Neural progenitor cell (in vitro differentiated cells): ENCODE measurements at regions not wholly inside any gene's neighbourhood (a gene's known extent, or its start where the extent isn't known, plus 50 kb on each side); places are given as distances from the start of the nearest gene placed in this dataset.

Source experiments
- DNase-seq: peaks from one replicate; pipeline ENCODE4 v3.0.0-alpha.2; 2016; ENCODE audit warnings: low spot score
- H2AFZ ChIP-seq: fragments of 200-600 bp; sonication (generic); replicated peaks from 2 replicates; pipeline ENCODE4 v1.6.1; 2016; ENCODE audit warnings: antibody characterized with exemption
- H3F3A ChIP-seq: fragments of 200-600 bp; sonication (generic); 2 replicates; pipeline ENCODE4 v1.6.1; 2016; ENCODE audit warnings: antibody characterized with exemption, low read depth
- H3K27ac ChIP-seq: fragments of 200-600 bp; sonication (generic); 2 replicates; pipeline ENCODE4 v1.5.1; 2016; ENCODE audit warnings: mild to moderate bottlenecking
- H3K27me3 ChIP-seq: fragments of 200-600 bp; sonication (generic); 2 replicates; pipeline ENCODE4 v1.6.1; 2016; ENCODE audit warnings: mild to moderate bottlenecking, moderate library complexity
- H3K36me3 ChIP-seq: fragments of 200-600 bp; sonication (generic); 2 replicates; pipeline ENCODE4 v1.5.1; 2016
- H3K4me1 ChIP-seq: fragments of 200-600 bp; sonication (generic); 2 replicates; pipeline ENCODE4 v1.6.1; 2016; ENCODE audit warnings: mixed run types
- H3K4me2 ChIP-seq: fragments of 200-600 bp; sonication (generic); 2 replicates; pipeline ENCODE4 v1.6.1; 2016
- H3K4me3 ChIP-seq: fragments of 200-600 bp; sonication (generic); 2 replicates; pipeline ENCODE4 v1.5.1; 2016
- H3K79me2 ChIP-seq: fragments of 200-600 bp; sonication (generic); 2 replicates; pipeline ENCODE4 v1.6.1; 2016; ENCODE audit warnings: low read depth
- H3K9ac ChIP-seq: fragments of 200-600 bp; sonication (generic); 2 replicates; pipeline ENCODE4 v1.6.1; 2016
- H3K9me3 ChIP-seq: fragments of 200-600 bp; sonication (generic); 2 replicates; pipeline ENCODE4 v1.5.1; 2016; ENCODE audit warnings: low read depth
- H4K20me1 ChIP-seq: fragments of 200-600 bp; sonication (generic); 2 replicates; pipeline ENCODE4 v1.6.1; 2016; ENCODE audit warnings: low read depth
- H3K27ac Mint-ChIP-seq: 3 replicates; pipeline ENCODE4 v1.8.0; 2021; ENCODE audit warnings: mixed read lengths
- H3K27me3 Mint-ChIP-seq: 2 replicates; pipeline ENCODE4 v1.8.0; 2022; ENCODE audit warnings: low read depth, mild to moderate bottlenecking, inconsistent platforms, moderate library complexity, mixed read lengths; ENCODE audit not compliant: insufficient read depth
- H3K36me3 Mint-ChIP-seq: 3 replicates; pipeline ENCODE4 v1.8.0; 2021; ENCODE audit warnings: mixed read lengths
- H3K4me1 Mint-ChIP-seq: 3 replicates; pipeline ENCODE4 v1.8.0; 2021; ENCODE audit warnings: mixed read lengths
- H3K4me3 Mint-ChIP-seq: 3 replicates; pipeline ENCODE4 v1.8.0; 2021; ENCODE audit warnings: mild to moderate bottlenecking, moderate library complexity, mixed read lengths
- H3K9me3 Mint-ChIP-seq: 3 replicates; pipeline ENCODE4 v1.8.0; 2020; ENCODE audit warnings: mixed read lengths
- EZH2 ChIP-seq: fragments of 200-600 bp; sonication (generic); IDR thresholded peaks from 2 replicates; pipeline ENCODE4 v1.6.1; 2017; ENCODE audit warnings: antibody characterized with exemption, mild to moderate bottlenecking, moderate library complexity
- EZH2phosphoT487 ChIP-seq: fragments of 200-600 bp; sonication (generic); IDR thresholded peaks from 2 replicates; pipeline ENCODE4 v1.6.1; 2017; ENCODE audit warnings: antibody characterized with exemption
- TF ChIP-seq, protein P1 (sequence below): fragments of 200-600 bp; sonication (generic); IDR thresholded peaks from 2 replicates; pipeline ENCODE4 v1.5.1; 2017; ENCODE audit warnings: antibody characterized with exemption, mild to moderate bottlenecking

DNA sequence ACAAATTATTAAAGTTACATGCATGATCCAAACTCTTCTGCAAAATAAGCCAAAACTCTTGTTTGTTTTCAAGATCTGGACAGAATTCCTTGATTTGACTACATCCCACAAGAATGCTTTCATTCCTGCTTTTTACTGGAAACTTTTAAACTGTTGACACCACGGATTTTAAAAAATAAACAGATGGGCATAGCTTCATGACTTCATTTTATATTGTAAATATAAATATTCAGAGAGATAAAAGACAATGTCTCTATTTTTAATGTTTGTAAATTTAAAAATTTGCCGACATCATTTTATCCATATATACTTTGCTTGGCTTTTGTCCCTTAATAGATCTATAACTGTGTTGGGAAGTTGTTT is 134.3 kb upstream of the DCN start:
- H3K9me3 Mint-ChIP-seq = peaks cover 2% of the 10 kb centered on the region
- no peak for TF ChIP-seq EZH2
- TF ChIP-seq, protein P1, sequence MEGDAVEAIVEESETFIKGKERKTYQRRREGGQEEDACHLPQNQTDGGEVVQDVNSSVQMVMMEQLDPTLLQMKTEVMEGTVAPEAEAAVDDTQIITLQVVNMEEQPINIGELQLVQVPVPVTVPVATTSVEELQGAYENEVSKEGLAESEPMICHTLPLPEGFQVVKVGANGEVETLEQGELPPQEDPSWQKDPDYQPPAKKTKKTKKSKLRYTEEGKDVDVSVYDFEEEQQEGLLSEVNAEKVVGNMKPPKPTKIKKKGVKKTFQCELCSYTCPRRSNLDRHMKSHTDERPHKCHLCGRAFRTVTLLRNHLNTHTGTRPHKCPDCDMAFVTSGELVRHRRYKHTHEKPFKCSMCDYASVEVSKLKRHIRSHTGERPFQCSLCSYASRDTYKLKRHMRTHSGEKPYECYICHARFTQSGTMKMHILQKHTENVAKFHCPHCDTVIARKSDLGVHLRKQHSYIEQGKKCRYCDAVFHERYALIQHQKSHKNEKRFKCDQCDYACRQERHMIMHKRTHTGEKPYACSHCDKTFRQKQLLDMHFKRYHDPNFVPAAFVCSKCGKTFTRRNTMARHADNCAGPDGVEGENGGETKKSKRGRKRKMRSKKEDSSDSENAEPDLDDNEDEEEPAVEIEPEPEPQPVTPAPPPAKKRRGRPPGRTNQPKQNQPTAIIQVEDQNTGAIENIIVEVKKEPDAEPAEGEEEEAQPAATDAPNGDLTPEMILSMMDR = no peak
- no peak for TF ChIP-seq EZH2phosphoT487
- Histone ChIP-seq H3K9ac (no peak overlapping the region), H3K27ac (no peak overlapping the region), H3K4me3 (no peak overlapping the region), H3K4me2 (no peak overlapping the region), H3K79me2 (no peaks in the 10 kb centered on the region), H3K36me3 (no peaks in the 10 kb centered on the region), H3K4me1 (no peaks in the 10 kb centered on the region), H2AFZ (no peak overlapping the region), H3K27me3 (no peaks in the 10 kb centered on the region), H3K9me3 (no peaks in the 10 kb centered on the region), H3F3A (no peaks in the 10 kb centered on the region), H4K20me1 (no peaks in the 10 kb centered on the region)
- no peaks in the 10 kb centered on the region for H3K36me3 Mint-ChIP-seq
- H3K27ac Mint-ChIP-seq = no peak overlapping the region
- DNase-seq = no peak
- no peak overlapping the region for H3K4me3 Mint-ChIP-seq
- no peaks in the 10 kb centered on the region for H3K4me1 Mint-ChIP-seq
- no peaks in the 10 kb centered on the region for H3K27me3 Mint-ChIP-seq

DNA sequence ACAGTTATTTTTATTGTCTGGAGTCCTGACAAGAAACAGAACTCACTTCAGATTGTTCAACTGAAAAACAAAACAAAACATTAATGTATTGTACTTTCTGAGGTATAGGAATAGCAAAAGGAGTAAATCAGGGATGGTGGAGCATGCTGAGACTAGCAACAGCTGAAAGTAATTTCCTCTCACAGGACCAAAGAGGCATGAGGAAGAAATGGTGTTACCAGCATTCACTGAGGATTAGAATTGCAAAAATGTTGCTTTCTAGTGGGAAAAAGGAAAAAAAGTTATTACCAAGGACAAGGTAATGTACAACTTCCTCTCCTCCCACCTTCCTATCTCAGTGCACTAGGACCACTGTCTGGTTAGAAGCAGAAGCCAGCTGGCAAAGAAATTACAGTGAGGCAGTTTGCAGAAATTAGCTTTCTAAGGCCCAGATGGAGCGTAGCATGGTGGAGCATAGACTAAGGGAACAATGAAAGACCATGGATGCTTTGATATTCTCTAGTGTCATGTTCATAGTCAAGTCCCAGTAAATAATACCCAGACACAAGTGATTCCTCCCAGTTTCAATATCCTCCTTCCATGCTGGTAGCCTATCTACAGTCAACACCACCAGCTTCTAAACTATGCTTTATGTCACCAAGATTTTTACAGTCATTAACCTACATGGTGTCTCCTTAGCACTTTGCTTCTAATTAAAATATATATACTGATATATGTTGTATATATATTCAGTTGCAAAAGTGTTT is 133.7 kb upstream of the DCN start:
- Mint-ChIP-seq H3K9me3 (peaks cover 2% of the 10 kb centered on the region), H3K4me1 (no peaks in the 10 kb centered on the region), H3K36me3 (no peaks in the 10 kb centered on the region), H3K27ac (no peak overlapping the region), H3K27me3 (no peaks in the 10 kb centered on the region), H3K4me3 (no peak overlapping the region)
- no peaks in the 10 kb centered on the region for H3K27me3 ChIP-seq
- no peaks in the 10 kb centered on the region for H3K4me1 ChIP-seq
- no peaks in the 10 kb centered on the region for H3F3A ChIP-seq
- no peaks in the 10 kb centered on the region for H3K36me3 ChIP-seq
- no peak overlapping the region for H2AFZ ChIP-seq
- H3K4me3 ChIP-seq = no peak overlapping the region
- no peaks in the 10 kb centered on the region for H3K9me3 ChIP-seq
- no peak overlapping the region for H3K4me2 ChIP-seq
- H3K79me2 ChIP-seq = no peaks in the 10 kb centered on the region
- no peak overlapping the region for H3K9ac ChIP-seq
- TF ChIP-seq, protein P1 = no peak
- TF ChIP-seq EZH2phosphoT487 = no peak
- TF ChIP-seq EZH2 = no peak
- no peak for DNase-seq
- H4K20me1 ChIP-seq = no peaks in the 10 kb centered on the region
- no peak overlapping the region for H3K27ac ChIP-seq

DNA sequence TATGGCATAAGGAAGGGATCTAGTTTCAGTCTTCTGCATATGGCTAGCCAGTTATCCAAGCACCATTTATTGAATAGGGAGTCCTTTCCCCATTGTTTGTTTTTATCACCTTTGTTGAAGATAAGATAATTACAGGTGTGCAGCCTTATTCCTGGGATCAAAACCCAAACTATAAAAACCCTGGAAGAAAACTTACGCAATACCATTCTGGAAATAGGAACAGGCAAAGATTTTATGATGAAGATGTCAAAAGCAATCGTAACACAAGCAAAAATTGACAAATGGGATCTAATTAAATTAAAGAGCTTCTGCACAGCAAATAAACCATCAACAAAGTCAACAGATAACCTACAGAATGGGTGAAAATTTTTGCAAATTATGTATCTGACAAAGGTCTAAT is 128.5 kb upstream of the DCN start:
- TF ChIP-seq, protein P1 = no peak
- TF ChIP-seq EZH2phosphoT487 (no peak), EZH2 (no peak)
- peaks cover 2% of the 10 kb centered on the region for H3K9me3 Mint-ChIP-seq
- no peak overlapping the region for H3K27ac Mint-ChIP-seq
- no peaks in the 10 kb centered on the region for H3K27me3 Mint-ChIP-seq
- Histone ChIP-seq H3K27ac (no peak overlapping the region), H3K27me3 (no peaks in the 10 kb centered on the region), H3K4me3 (no peak overlapping the region), H3F3A (no peaks in the 10 kb centered on the region), H3K4me1 (peaks cover 16% of the 10 kb centered on the region), H4K20me1 (no peaks in the 10 kb centered on the region), H3K9me3 (no peaks in the 10 kb centered on the region), H3K9ac (no peak overlapping the region), H2AFZ (no peak overlapping the region), H3K79me2 (no peaks in the 10 kb centered on the region), H3K4me2 (no peak overlapping the region), H3K36me3 (no peaks in the 10 kb centered on the region)
- H3K4me1 Mint-ChIP-seq = no peaks in the 10 kb centered on the region
- no peaks in the 10 kb centered on the region for H3K36me3 Mint-ChIP-seq
- no peak for DNase-seq
- no peak overlapping the region for H3K4me3 Mint-ChIP-seq
